H1 (cell line): ENCODE measurements at regions not wholly inside any gene's neighbourhood (a gene's known extent, or its start where the extent isn't known, plus 50 kb on each side); places are given as distances from the start of the nearest gene placed in this dataset.

Experiments
- CTCF ChIA-PET: fragments of 300-600 bp; sonication (Branson Sonifier 250); formaldehyde crosslinking; loops from one replicate; lab custom pipeline; 2021; ENCODE audit not compliant: partially characterized antibody; lab: Charles Lee
- POLR2A ChIA-PET: fragments of 300-600 bp; sonication (Branson Sonifier 250); formaldehyde crosslinking; loops from one replicate; lab custom pipeline; 2021; ENCODE audit warnings: inconsistent platforms; ENCODE audit not compliant: partially characterized antibody; lab: Charles Lee
- DNase-seq, 2 experiments: peaks; one replicate each; pipeline versions ENCODE4 v3.0.0 to v3.0.0-alpha.2; 2010 to 2022; ENCODE audit warnings: low spot score in 2 of 2, low read depth in 1 of 2, mixed read lengths in 1 of 2
- FAIRE-seq: peaks from 2 replicates; lab custom pipeline; 2011; peaks lifted over from hg19 to GRCh38; lab: Jason Lieb, UNC
- H2AFZ ChIP-seq: 2 replicates; pipeline ENCODE4 v1.8.1; 2012; ENCODE audit warnings: low read length, inconsistent platforms
- H2AK5ac ChIP-seq: 2 replicates; pipeline ENCODE4 v1.6.1; 2013; ENCODE audit warnings: low read depth, low read length
- H2BK120ac ChIP-seq: replicated peaks from 2 replicates; pipeline ENCODE3; 2013; ENCODE audit warnings: low read depth, low read length, inconsistent platforms
- H2BK12ac ChIP-seq: 2 replicates; pipeline ENCODE4 v1.6.1; 2013; ENCODE audit warnings: low read depth, low read length
- H2BK15ac ChIP-seq: 2 replicates; pipeline ENCODE4 v1.6.1; 2013; ENCODE audit warnings: low read length
- H2BK20ac ChIP-seq: 2 replicates; pipeline ENCODE4 v1.6.1; 2013; ENCODE audit warnings: low read length
- H2BK5ac ChIP-seq: 2 replicates; pipeline ENCODE4 v1.6.1; 2013; ENCODE audit warnings: low read depth, low read length
- H3K14ac ChIP-seq: 2 replicates; pipeline ENCODE4 v1.6.1; 2013; ENCODE audit warnings: inconsistent platforms; ENCODE audit not compliant: insufficient read length
- H3K18ac ChIP-seq: 2 replicates; pipeline ENCODE4 v1.6.1; 2013; ENCODE audit warnings: low read length; ENCODE audit errors: extremely low read depth
- H3K23ac ChIP-seq: 2 replicates; pipeline ENCODE4 v1.6.1; 2013; ENCODE audit warnings: inconsistent platforms; ENCODE audit not compliant: insufficient read length
- H3K23me2 ChIP-seq: 2 replicates; pipeline ENCODE4 v1.6.1; 2013; ENCODE audit warnings: low read depth, low read length
- H3K27ac ChIP-seq: 2 replicates; pipeline ENCODE4 v1.6.1; 2011; ENCODE audit warnings: low read depth, low read length, inconsistent platforms
- H3K27me3 ChIP-seq, 4 experiments: replicated peaks in 1 of 4; 1 replicate in 1 of 4; 2 replicates in 3 of 4; pipeline versions ENCODE4 v1.6.1 to v1.8.1; 2011 to 2013; ENCODE audit warnings: low read length in 3 of 4, mild to moderate bottlenecking in 3 of 4, inconsistent platforms in 2 of 4, mixed read lengths in 2 of 4, moderate library complexity in 1 of 4; ENCODE audit not compliant: control insufficient read depth in 3 of 4, insufficient read depth in 3 of 4; ENCODE audit errors: extremely low read depth in 1 of 4
- H3K36me3 ChIP-seq, 4 experiments: 2 replicates each; pipeline versions ENCODE4 v1.6.1 to v1.8.1; 2011 to 2013; ENCODE audit warnings: mild to moderate bottlenecking in 4 of 4, low read length in 3 of 4, moderate library complexity in 2 of 4, control low read depth in 1 of 4, inconsistent platforms in 1 of 4; ENCODE audit not compliant: insufficient read depth in 4 of 4, control insufficient read depth in 2 of 4
- H3K4ac ChIP-seq: replicated peaks from 2 replicates; pipeline ENCODE3; 2013; ENCODE audit warnings: low read length, low read depth, mixed read lengths, inconsistent platforms; ENCODE audit not compliant: insufficient read length
- H3K4me1 ChIP-seq, 4 experiments: replicated peaks in 1 of 4; 1 replicate in 1 of 4; 2 replicates in 3 of 4; pipeline versions ENCODE4 v1.6.1 to v1.8.1; 2011 to 2013; ENCODE audit warnings: low read length in 3 of 4, inconsistent platforms in 2 of 4, mixed read lengths in 1 of 4; ENCODE audit not compliant: insufficient read depth in 4 of 4, control insufficient read depth in 3 of 4
- H3K4me2 ChIP-seq, 2 experiments: 2 replicates each; pipeline versions ENCODE4 v1.6.1 to v1.8.1; 2011 to 2013; ENCODE audit warnings: low read depth in 2 of 2, low read length in 2 of 2, control low read depth in 1 of 2, inconsistent platforms in 1 of 2, mild to moderate bottlenecking in 1 of 2; ENCODE audit not compliant: insufficient read depth in 1 of 2
- H3K4me3 ChIP-seq, 4 experiments: fragments of 200-600, 300-600 bp in 1 of 4; sonication (generic), shearing (Covaris generic), sonication (Bioruptor Twin) in 1 of 4; 2 replicates each; pipeline versions ENCODE4 v1.5.1 to v1.8.1; 2011 to 2016; ENCODE audit warnings: low read length in 4 of 4, low read depth in 3 of 4, control low read depth in 2 of 4, inconsistent platforms in 2 of 4, mild to moderate bottlenecking in 2 of 4, mixed read lengths in 1 of 4, moderate library complexity in 1 of 4; ENCODE audit not compliant: insufficient read depth in 2 of 4; ENCODE audit errors: extremely low read depth in 1 of 4
- H3K56ac ChIP-seq: replicated peaks from 2 replicates; pipeline ENCODE3; 2013; ENCODE audit warnings: low read depth, mild to moderate bottlenecking, mixed read lengths, low read length, inconsistent platforms; ENCODE audit not compliant: insufficient read length
- H3K79me1 ChIP-seq: 2 replicates; pipeline ENCODE4 v1.6.1; 2013; ENCODE audit warnings: low read depth, low read length, control low read depth
- H3K79me2 ChIP-seq, 2 experiments: 2 replicates each; pipeline versions ENCODE4 v1.6.1 to v1.8.1; 2012 to 2013; ENCODE audit warnings: low read length in 2 of 2, mild to moderate bottlenecking in 2 of 2, inconsistent platforms in 1 of 2; ENCODE audit not compliant: insufficient read depth in 2 of 2, control insufficient read depth in 1 of 2
- H3K9ac ChIP-seq, 4 experiments: replicated peaks in 1 of 4; 1 replicate in 1 of 4; 2 replicates in 3 of 4; pipeline versions ENCODE4 v1.6.1 to v1.8.1; 2011 to 2013; ENCODE audit warnings: low read depth in 3 of 4, low read length in 3 of 4, control low read depth in 2 of 4, mild to moderate bottlenecking in 2 of 4, moderate library complexity in 2 of 4, inconsistent platforms in 1 of 4; ENCODE audit errors: extremely low read depth in 1 of 4
- H3K9me3 ChIP-seq, 2 experiments: 2 replicates each; pipeline versions ENCODE4 v1.6.1 to v1.8.1; 2012 to 2013; ENCODE audit warnings: mild to moderate bottlenecking in 2 of 2, moderate library complexity in 2 of 2, control low read depth in 1 of 2, inconsistent platforms in 1 of 2, low read depth in 1 of 2, low read length in 1 of 2, mixed read lengths in 1 of 2; ENCODE audit not compliant: insufficient read depth in 2 of 2
- H4K20me1 ChIP-seq, 2 experiments: replicated peaks in 1 of 2; 2 replicates each; pipeline versions ENCODE3 to v1.8.1; 2011 to 2013; ENCODE audit warnings: inconsistent platforms in 2 of 2, low read length in 2 of 2, mild to moderate bottlenecking in 1 of 2; ENCODE audit not compliant: insufficient read depth in 2 of 2, control insufficient read depth in 1 of 2
- H4K5ac ChIP-seq: 2 replicates; pipeline ENCODE4 v1.6.1; 2013; ENCODE audit warnings: low read length, low read depth, mixed read lengths, inconsistent platforms; ENCODE audit not compliant: insufficient read length
- H4K8ac ChIP-seq: 2 replicates; pipeline ENCODE4 v1.8.0; 2013; ENCODE audit warnings: mild to moderate bottlenecking, moderate library complexity, low read length, inconsistent platforms; ENCODE audit not compliant: insufficient read depth; ENCODE audit errors: extremely low read depth
- H4K91ac ChIP-seq: replicated peaks from 2 replicates; pipeline ENCODE3; 2013; ENCODE audit warnings: low read length, mixed read lengths, inconsistent platforms; ENCODE audit not compliant: insufficient read length
- CEBPB ChIP-seq: IDR thresholded peaks from 2 replicates; pipeline ENCODE4 v1.6.1; 2012; ENCODE audit warnings: low read depth, low read length
- NANOG ChIP-seq: IDR thresholded peaks from 2 replicates; pipeline ENCODE4 v1.6.1; 2011; ENCODE audit warnings: low read length, low read depth, mild to moderate bottlenecking, inconsistent platforms; ENCODE audit not compliant: insufficient read depth, poor library complexity, severe bottlenecking
- PHF8 ChIP-seq: fragments of 200-600 bp; sonication (generic); conservative IDR thresholded peaks from 2 replicates; pipeline ENCODE4 v1.7.1; 2012; ENCODE audit warnings: low read depth, mild to moderate bottlenecking, inconsistent platforms, low read length, moderate library complexity
- RAD21 ChIP-seq, 2 experiments: IDR thresholded peaks in 1 of 2; conservative IDR thresholded peaks in 1 of 2; 2 replicates each; pipeline ENCODE4 v1.6.1; 2011; ENCODE audit warnings: low read depth in 2 of 2, low read length in 2 of 2, improper control_type of control experiment in 1 of 2, inconsistent platforms in 1 of 2, mild to moderate bottlenecking in 1 of 2, moderate library complexity in 1 of 2
- RBBP5 ChIP-seq: IDR thresholded peaks from 2 replicates; pipeline ENCODE4 v1.7.1; 2012; ENCODE audit warnings: low read depth, mild to moderate bottlenecking, inconsistent platforms, low read length, moderate library complexity, borderline replicate concordance
- SAP30 ChIP-seq: fragments of 300-600 bp; sonication (generic); IDR thresholded peaks from 2 replicates; pipeline ENCODE4 v1.7.1; 2012; ENCODE audit warnings: low read length, moderate library complexity, mild to moderate bottlenecking, inconsistent platforms; ENCODE audit not compliant: insufficient read depth, insufficient replicate concordance
- SP2 ChIP-seq: IDR thresholded peaks from 2 replicates; pipeline ENCODE4 v1.6.1; 2012; ENCODE audit warnings: mild to moderate bottlenecking, low read length, inconsistent platforms
- TBP ChIP-seq: IDR thresholded peaks from 2 replicates; pipeline ENCODE4 v1.6.1; 2011; ENCODE audit warnings: low read depth, low read length, improper control_type of control experiment
- YY1 ChIP-seq: IDR thresholded peaks from 2 replicates; pipeline ENCODE4 v1.6.1; 2011; ENCODE audit warnings: low read depth, mild to moderate bottlenecking, low read length
- whole genome bisulfite sequencing, 2 experiments: shearing (Covaris generic) in 1 of 2; methylation state at CpG; one replicate each; pipeline versions ENCODE4 v1.1.6 to v1.1.7; 2013 to 2015; ENCODE audit warnings: low lambda C conversion rate in 2 of 2, mixed read lengths in 2 of 2, inconsistent platforms in 1 of 2, low coverage in 1 of 2, missing lambda C conversion rate in 1 of 2; ENCODE audit not compliant: insufficient replicate concordance in 2 of 2, insufficient coverage in 1 of 2, insufficient read length in 1 of 2; ENCODE audit errors: extremely low coverage in 1 of 2, missing lambda C conversion rate in 1 of 2; 5-methylcytosine and 5-hydroxymethylcytosine counted together

- Histone ChIP-seq H3K27me3 (no peaks in the 10 kb centered on the region), H3K79me2 (no peaks in the 10 kb centered on the region), H3K23me2 (no peaks in the 10 kb centered on the region), H4K20me1 (no peaks in the 10 kb centered on the region), H2BK20ac (no peak overlapping the region), H3K9me3 (peaks cover 0 to 3% of the 10 kb centered on the region in 2 experiments; a peak in 2 of 4 replicates), H3K36me3 (no peaks in the 10 kb centered on the region), H3K79me1 (no peaks in the 10 kb centered on the region), H2BK15ac (no peak overlapping the region), H3K18ac (no peak overlapping the region), H3K4ac (no peak overlapping the region), H4K91ac (no peak overlapping the region), H2AK5ac (no peak overlapping the region), H3K4me3 (no peak overlapping the region), H4K5ac (no peak overlapping the region), H2BK120ac (no peak overlapping the region), H3K4me2 (no peak overlapping the region), H3K9ac (no peak overlapping the region), H3K27ac (no peak overlapping the region), H4K8ac (no peak overlapping the region; the same call in 1 of the 2 replicates), H2AFZ (no peak overlapping the region), H3K56ac (no peak overlapping the region), H3K14ac (no peak overlapping the region), H2BK12ac (no peak overlapping the region), H2BK5ac (no peak overlapping the region), H3K23ac (no peak overlapping the region), H3K4me1 (no peaks in the 10 kb centered on the region)
- DNase-seq (no peak), FAIRE-seq (no peak)
- CTCF ChIA-PET, result interaction anchor here (0.9 kb wide), 1 partner anchor 250 kb away, joined by 3 read pairs; no protein-coding TSS in a partner anchor
- POLR2A ChIA-PET, result no interaction called here
- TF ChIP-seq SAP30, result no peak
- TF ChIP-seq TBP, result no peak
- TF ChIP-seq RAD21 (IDR thresholded peaks at IDR 0.05 in 1 of 2, conservative IDR thresholded peaks at IDR 0.05 in 1 of 2; ENCODE audit: low read depth in 2 of 2, low read length in 2 of 2), result no peak
- TF ChIP-seq PHF8, result no peak
- no peak for TF ChIP-seq CEBPB
- no peak for TF ChIP-seq YY1
- TF ChIP-seq SP2, result no peak
- TF ChIP-seq RBBP5, result no peak
- no peak for TF ChIP-seq NANOG
- WGBS, 2 experiments, result 97% methylated on average over 19 of the region's 19 CpGs; no CpG with 5 or more reads in 1 of the 2 experiments
Measured at GRCh38 chr5:93145019-93145418, 436.0 kb downstream of the NR2F1-AS1 start.
